Heart right ventricle (tissue), 16 donors: ENCODE measurements at regions not wholly inside any gene's neighbourhood (a gene's known extent, or its start where the extent isn't known, plus 50 kb on each side); places are given as distances from the start of the nearest gene placed in this dataset.

Source experiments
- ATAC-seq, 8 donors: fragments of 200-7000 bp; cut with Tn5 transposase; one replicate each; pipeline ENCODE4 v1.9.1; 2020; ENCODE audit warnings: mild to moderate bottlenecking in 8 of 8, moderate library complexity in 8 of 8, moderate number of reproducible peaks in 1 of 8
- DNase-seq, 2 donors: peaks; one replicate each; pipeline ENCODE4 v3.0.0-alpha.2; 2020
- H3K27ac ChIP-seq, 10 donors: fragments of 200-600 bp; sonication (generic) in 2 of 10; one replicate each; pipeline versions ENCODE4 v1.5.0 to v1.8.0; 2020 to 2022; ENCODE audit warnings: mild to moderate bottlenecking in 3 of 10
- H3K27me3 ChIP-seq, 7 donors: fragments of 200-600 bp; one replicate each; pipeline ENCODE4 v1.8.0; 2021 to 2022; ENCODE audit warnings: mild to moderate bottlenecking in 2 of 7
- H3K36me3 ChIP-seq, 9 donors: fragments of 200-600 bp; sonication (generic) in 1 of 9; one replicate each; pipeline versions ENCODE4 v1.5.0 to v1.8.0; 2020 to 2022; ENCODE audit warnings: mild to moderate bottlenecking in 2 of 9
- H3K4me1 ChIP-seq, 9 donors: fragments of 200-600 bp; sonication (generic) in 1 of 9; one replicate each; pipeline versions ENCODE4 v1.5.0 to v1.8.0; 2020 to 2022; ENCODE audit warnings: mild to moderate bottlenecking in 4 of 9
- H3K4me3 ChIP-seq, 10 donors: fragments of 200-600 bp; sonication (generic) in 2 of 10; one replicate each; pipeline versions ENCODE4 v1.5.0 to v1.8.0; 2020 to 2022; ENCODE audit warnings: mild to moderate bottlenecking in 7 of 10, moderate library complexity in 2 of 10
- H3K9me3 ChIP-seq, 11 donors: fragments of 200-600 bp in 10 of 11; sonication (generic) in 2 of 11; one replicate each; pipeline versions ENCODE4 v1.5.0 to v1.8.0; 2013 to 2022; ENCODE audit warnings: mild to moderate bottlenecking in 2 of 11, control low read depth in 1 of 11, moderate library complexity in 1 of 11
- CTCF ChIP-seq, 9 donors: fragments of 200-600 bp; sonication (generic) in 2 of 9; IDR thresholded peaks; one replicate each; pipeline versions ENCODE4 v1.5.0 to v1.8.0; 2021 to 2022; ENCODE audit warnings: antibody characterized with exemption in 9 of 9, mild to moderate bottlenecking in 5 of 9, moderate library complexity in 1 of 9
- WGBS, 2 donors: extraction: QIAGEN DNeasy Blood & Tissue Kit; methylation state at CpG; one replicate each; pipeline ENCODE4 v1.1.7; 2013; ENCODE audit warnings: inconsistent platforms in 1 of 2; 5-methylcytosine and 5-hydroxymethylcytosine counted together
- intact Hi-C, 10 donors: fragments of 100-400 bp; cut with DNase I; formaldehyde crosslinking; loops; one replicate each; pipeline versions ENCODE4 v1.11.1 to v1.14.2; 2022
- donor health status: Arrhythmogenic right ventricular cardiomyopathy.
- donor health status: ischemic (EF 13 %, LVEDD 7.1; RV severe dilation, severe dysfunction).
- donor health status: healthy with polysubstance abuse.
- donor health status: DM: no; HTN: yes; CAD: no.
- donor health status: DM: no; HTN: no; CAD: no.
- donor health status: ischemic (EF 25% LVEDD 6.9; RV normal size, moderate dysfunction).
- donor health status: ischemic (EF 25% LVEDD 5.7; RV mildly dilated, moderate dysfunction).
- donor health status: healthy.
- donor health status: DM: yes; HTN: yes; CAD: no.
- donor health status: Ischemic cardiomyopathy.
- donor health status: ischemic (EF 35%, LVEDD 5.7; RV mildly dilated, moderate dysfunction).
- donor health status: nonischemic (EF 11% LVEDD 7.7; RV severe dilation, severe dysfunction).
- donor health status: DM: yes; HTN: yes; CAD: no.
- donor health status: PGD.
- donor health status: ischemic (EF 29% LVEDD 5.4; RV normal size, mild dysfunction).
- donor health status: nonischemic (EF 23%, LVEDD 6.1; RV moderate dilation, normal function).

- Histone ChIP-seq H3K27ac (no peak overlapping the region), H3K4me3 (no peak overlapping the region), H3K36me3 (no peaks in the 10 kb centered on the region), H3K27me3 (no peaks in the 10 kb centered on the region), H3K4me1 (peaks cover 0 to 30% (median 4%) of the 10 kb centered on the region in 9 donors), H3K9me3 (peaks cover 0 to 3% (median 0%) of the 10 kb centered on the region in 11 donors)
- no peak for DNase-seq
- 92 to 95% methylated on average over 2 of the region's 2 CpGs for WGBS, 2 donors
- no peak for TF ChIP-seq CTCF (IDR thresholded peaks at IDR 0.05)
- intact Hi-C loops = no loop called here
- ATAC-seq = no peak
Observed at GRCh38 chr1:218946147-218946546, 227.5 kb upstream of the LYPLAL1 start.

GRCh38 chr1:218948446-218948845 lies 225.2 kb upstream of the LYPLAL1 start:
- no peak overlapping the region for H3K4me3 ChIP-seq
- H3K27me3 ChIP-seq = no peaks in the 10 kb centered on the region
- peaks cover 0 to 13% (median 0%) of the 10 kb centered on the region in 9 donors for H3K4me1 ChIP-seq
- no peak for TF ChIP-seq CTCF (IDR thresholded peaks at IDR 0.05)
- 65 to 74% methylated on average over 6 of the region's 6 CpGs for WGBS, 2 donors
- DNase-seq (no peak), ATAC-seq (no peak)
- intact Hi-C loops = no loop called here
- H3K9me3 ChIP-seq = no peaks in the 10 kb centered on the region
- H3K27ac ChIP-seq = no peak overlapping the region
- no peaks in the 10 kb centered on the region for H3K36me3 ChIP-seq

- H3K36me3 ChIP-seq = no peaks in the 10 kb centered on the region
- no peak for DNase-seq
- ATAC-seq = no peak
- H3K4me3 ChIP-seq = no peak overlapping the region
- WGBS, 2 donors = 91 to 96% methylated on average over 1 of the region's 1 CpG
- intact Hi-C loops = no loop called here
- H3K27me3 ChIP-seq = no peaks in the 10 kb centered on the region
- no peak for TF ChIP-seq CTCF (IDR thresholded peaks at IDR 0.05)
- no peaks in the 10 kb centered on the region for H3K4me1 ChIP-seq
- H3K27ac ChIP-seq = no peak overlapping the region
- H3K9me3 ChIP-seq = no peaks in the 10 kb centered on the region
Observed at GRCh38 chr1:218953386-218953785, 220.3 kb upstream of the LYPLAL1 start.

GRCh38 chr1:218957971-218958370 lies 215.7 kb upstream of the LYPLAL1 start:
- Histone ChIP-seq H3K36me3 (no peaks in the 10 kb centered on the region), H3K9me3 (no peaks in the 10 kb centered on the region), H3K4me1 (no peaks in the 10 kb centered on the region), H3K27ac (no peak overlapping the region), H3K4me3 (no peak overlapping the region), H3K27me3 (no peaks in the 10 kb centered on the region)
- ATAC-seq = no peak
- no peak for TF ChIP-seq CTCF (IDR thresholded peaks at IDR 0.05)
- 56 to 64% methylated on average over 2 of the region's 2 CpGs for WGBS, 2 donors
- no peak for DNase-seq
- intact Hi-C loops = no loop called here

GRCh38 chr1:218959784-218960183 lies 213.9 kb upstream of the LYPLAL1 start:
- H3K4me3 ChIP-seq = no peak overlapping the region
- DNase-seq (no peak), ATAC-seq (no peak)
- H3K36me3 ChIP-seq = no peaks in the 10 kb centered on the region
- no peaks in the 10 kb centered on the region for H3K9me3 ChIP-seq
- no peak for TF ChIP-seq CTCF (IDR thresholded peaks at IDR 0.05)
- H3K4me1 ChIP-seq = no peaks in the 10 kb centered on the region
- H3K27ac ChIP-seq = no peak overlapping the region
- intact Hi-C loops = no loop called here
- H3K27me3 ChIP-seq = no peaks in the 10 kb centered on the region
- 90 to 93% methylated on average over 1 of the region's 1 CpG for whole genome bisulfite sequencing, 2 donors
